Caki2 (cell line): ENCODE measurements at regions not wholly inside any gene's neighbourhood (a gene's known extent, or its start where the extent isn't known, plus 50 kb on each side); places are given as distances from the start of the nearest gene placed in this dataset.

ENCODE experiments used
- DNase-seq: peaks from one replicate; pipeline ENCODE4 v3.0.0-alpha.2; 2015; ENCODE audit warnings: low read depth
- in situ Hi-C: cut with HindIII; loops from 2 replicates; pipeline ENCODE4 v1.10.0; 2016; ENCODE audit warnings: low sequenced_read_pairs, low pct_unique_long_range_greater_than_20kb, mixed read lengths

DNA sequence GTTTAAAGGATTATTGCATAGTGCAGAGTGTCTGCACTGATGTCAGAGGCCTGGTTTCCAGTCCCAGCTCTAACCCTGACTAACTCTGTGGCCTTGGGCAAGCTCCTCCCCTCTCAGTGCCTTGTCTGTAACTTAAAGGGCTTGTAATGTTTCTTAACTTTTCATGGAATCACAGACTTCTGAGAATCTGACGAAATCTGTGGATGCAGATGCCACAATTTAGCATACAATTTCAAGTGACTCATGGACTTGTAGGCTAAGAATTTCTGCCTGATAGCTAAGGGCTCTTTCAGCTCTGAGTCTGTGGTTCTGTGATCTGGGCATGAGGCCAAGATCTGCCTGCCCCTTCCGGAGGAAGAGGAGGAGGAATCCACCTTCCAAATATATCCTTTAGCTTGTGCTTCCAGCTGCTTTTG, 236.9 kb downstream of the AR start:
- peak; percentile 60 for DNase-seq
- in situ Hi-C loops, result no loop called here

DNA sequence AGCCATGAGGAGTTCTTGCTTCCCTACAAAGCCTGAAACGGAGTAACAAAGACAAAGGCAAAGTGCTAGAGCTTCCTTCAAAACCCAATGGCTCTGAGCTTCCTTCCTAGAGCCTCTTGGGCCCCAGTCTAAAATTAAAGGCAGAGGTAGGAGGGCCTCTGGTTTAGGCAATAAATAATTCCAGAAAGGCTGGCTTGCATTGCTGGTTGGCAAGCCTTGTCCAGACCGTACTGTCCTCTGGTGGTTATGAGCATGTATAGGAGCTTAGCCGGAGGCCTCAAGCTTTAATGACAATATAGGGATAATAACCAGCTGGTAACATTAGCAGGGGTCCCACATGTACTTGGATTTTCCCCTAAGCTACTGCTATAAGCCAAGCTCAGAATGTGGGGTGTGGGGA, 237.3 kb downstream of the AR start:
- no peak for DNase-seq
- in situ Hi-C loops, result no loop called here

DNA sequence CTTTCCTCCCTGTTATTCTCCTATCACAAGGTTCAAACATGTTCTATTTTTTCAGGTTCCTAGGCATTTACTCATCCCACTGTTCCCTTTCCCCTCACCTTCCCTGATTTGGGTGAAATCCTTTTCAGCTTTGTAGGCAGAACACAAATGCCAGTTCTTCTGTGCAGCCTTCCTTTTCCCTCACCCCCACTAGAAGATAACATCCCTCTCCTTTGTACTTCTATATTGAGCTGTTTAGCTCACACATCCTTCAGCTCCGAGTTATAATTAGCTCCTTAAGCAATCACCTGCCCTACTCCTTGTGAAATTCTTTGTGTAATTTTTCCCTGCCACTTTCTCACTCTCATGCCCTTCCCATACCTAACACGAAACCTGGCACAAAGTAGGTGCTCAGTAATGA, 240.9 kb downstream of the AR start:
- DNase-seq, result no peak
- in situ Hi-C loops, result no loop called here

DNA sequence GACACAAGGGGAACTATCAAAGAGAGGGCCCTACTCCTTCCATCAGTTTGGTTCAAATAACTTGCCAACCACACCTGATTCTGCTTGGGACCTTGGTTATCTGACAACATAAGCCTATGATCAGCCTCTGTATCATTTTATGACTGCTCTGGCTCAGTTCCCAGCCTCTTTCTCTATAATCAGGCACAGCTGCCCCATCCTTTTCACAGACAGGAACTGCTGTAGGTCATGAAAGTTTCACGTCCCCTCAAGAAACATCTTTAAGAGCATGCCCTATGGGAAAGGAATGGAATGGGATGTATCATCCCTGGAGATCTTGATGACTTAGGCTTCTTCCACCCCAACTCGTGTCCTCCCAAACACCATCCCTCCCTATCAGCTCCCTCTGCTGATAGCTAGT, 243.4 kb downstream of the AR start:
- in situ Hi-C loops, result no loop called here
- DNase-seq, result no peak

DNA sequence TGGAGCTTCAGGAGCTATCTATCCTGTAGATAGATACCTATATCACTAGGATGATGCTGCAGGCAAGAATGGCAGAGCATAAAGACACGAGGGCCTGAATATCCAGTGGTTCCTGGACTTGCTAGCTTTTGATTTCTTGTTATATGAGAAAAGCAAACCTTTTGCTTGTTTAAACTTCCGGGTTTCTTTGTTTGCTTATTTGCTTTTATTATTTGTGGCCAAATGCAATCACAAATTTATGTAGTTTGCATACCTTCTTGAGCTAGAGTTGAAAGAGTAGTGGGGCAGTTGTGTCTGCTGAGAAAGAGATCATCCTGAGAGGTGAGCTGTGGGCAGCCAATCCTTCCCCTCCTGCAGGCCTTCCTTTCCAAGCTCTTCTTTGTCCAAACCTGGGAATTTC, 245.7 kb downstream of the AR start:
- no peak for DNase-seq
- in situ Hi-C loops, result no loop called here
